ENCODE measurements at regions not wholly inside any gene's neighbourhood (a gene's known extent, or its start where the extent isn't known, plus 50 kb on each side); places are given as distances from the start of the nearest gene placed in this dataset.
"Not testable (repeated sequence)": the region's sequence is repeated elsewhere in the genome, so short reads cannot be mapped to it uniquely, and the experiment has no call there.

DNA sequence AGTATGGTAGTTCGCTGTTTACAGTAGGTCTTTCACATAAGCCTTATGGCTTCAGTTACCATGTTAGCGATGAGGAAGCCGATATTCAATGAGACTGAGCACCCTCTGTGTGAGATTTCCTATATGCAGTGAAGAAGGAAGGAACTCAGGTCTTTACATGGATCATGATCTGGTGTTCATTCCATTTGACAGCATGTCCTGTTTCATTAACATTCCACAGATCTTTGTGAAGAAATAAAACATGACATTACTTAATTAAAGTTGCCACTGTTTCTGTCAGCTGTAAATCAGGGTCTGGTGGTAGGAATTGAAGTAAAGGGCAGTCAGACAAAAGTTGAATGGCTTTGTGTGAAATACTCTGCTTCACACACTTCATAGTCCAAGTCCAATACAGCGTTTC is 768.6 kb downstream of the ZPLD1 start:
- H3K9ac ChIP-seq (ENCODE audit: low read length in 2 of 2), result no peak overlapping the region
- no peaks in the 10 kb centered on the region for H3K4me1 ChIP-seq (ENCODE audit: control insufficient read depth, insufficient read depth, low read length)
- no peak overlapping the region for H3K4me3 ChIP-seq (ENCODE audit: low read length in 2 of 2)
- no peak overlapping the region for H3K27ac ChIP-seq (ENCODE audit: low read length)
- no peaks in the 10 kb centered on the region for H3K36me3 ChIP-seq (ENCODE audit: control insufficient read depth in 2 of 2, insufficient read depth in 2 of 2, low read length in 2 of 2)
- no peaks in the 10 kb centered on the region for H3K27me3 ChIP-seq (ENCODE audit: control insufficient read depth in 1 of 2, insufficient read depth in 2 of 2, low read length in 2 of 2)
- no peaks in the 10 kb centered on the region for H3K9me3 ChIP-seq (ENCODE audit: control insufficient read depth in 2 of 2, low read length in 2 of 2)

DNA sequence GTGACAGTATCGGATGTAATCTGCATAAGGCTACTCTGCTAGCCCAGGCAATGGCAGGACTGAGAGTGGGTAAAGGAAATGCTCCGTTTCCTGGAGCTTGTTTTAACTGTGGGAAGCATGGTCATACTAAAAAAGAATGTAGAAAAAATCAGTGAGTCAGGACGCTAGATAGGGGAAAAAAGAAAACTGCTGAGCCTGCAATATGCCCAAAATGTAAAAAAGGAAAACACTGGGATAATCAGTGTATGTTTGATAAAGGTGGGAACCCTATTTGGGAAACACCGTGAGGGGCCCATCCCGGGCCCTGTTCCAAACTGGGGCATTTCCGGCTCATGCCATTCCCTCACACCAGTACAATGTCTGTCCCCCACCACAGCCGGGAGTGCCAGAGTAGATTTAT is 775.8 kb downstream of the ZPLD1 start:
- no peak overlapping the region for H3K4me3 ChIP-seq (ENCODE audit: low read length in 2 of 2)
- no peaks in the 10 kb centered on the region for H3K27me3 ChIP-seq (ENCODE audit: control insufficient read depth in 1 of 2, insufficient read depth in 2 of 2, low read length in 2 of 2)
- H3K36me3 ChIP-seq (ENCODE audit: control insufficient read depth in 2 of 2, insufficient read depth in 2 of 2, low read length in 2 of 2), result no peaks in the 10 kb centered on the region

DNA sequence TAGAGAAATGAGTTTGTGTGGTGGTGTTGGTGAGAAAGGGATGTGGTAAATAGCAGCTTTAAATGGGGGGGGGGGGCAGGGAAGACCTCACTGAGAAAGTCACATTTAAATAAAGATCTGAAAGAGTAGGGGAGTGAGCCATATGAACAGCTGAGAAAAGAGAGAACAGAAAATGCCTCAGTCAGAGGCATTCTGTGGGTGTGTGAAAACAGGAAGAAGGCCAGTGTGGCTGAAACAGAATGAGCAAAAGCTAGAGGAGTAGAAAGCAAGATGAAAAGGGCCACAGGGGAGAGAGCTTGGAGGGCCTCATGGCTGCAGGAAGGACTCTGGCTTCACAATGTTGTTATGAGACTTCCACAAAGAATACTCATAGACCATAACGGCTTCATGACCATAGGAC is 783.3 kb downstream of the ZPLD1 start:
- Histone ChIP-seq H3K27ac (ENCODE audit: low read length) (no peak overlapping the region), H3K36me3 (ENCODE audit: control insufficient read depth in 2 of 2, insufficient read depth in 2 of 2, low read length in 2 of 2) (no peaks in the 10 kb centered on the region), H3K4me3 (ENCODE audit: low read length in 2 of 2) (no peak overlapping the region), H3K9ac (ENCODE audit: low read length in 2 of 2) (no peak overlapping the region), H3K4me1 (ENCODE audit: control insufficient read depth, insufficient read depth, low read length) (no peaks in the 10 kb centered on the region), H3K9me3 (ENCODE audit: control insufficient read depth in 2 of 2, low read length in 2 of 2) (no peaks in the 10 kb centered on the region), H3K27me3 (ENCODE audit: control insufficient read depth in 1 of 2, insufficient read depth in 2 of 2, low read length in 2 of 2) (no peaks in the 10 kb centered on the region)

More for the DNA sequence above, 775.8 kb downstream of the ZPLD1 start:
- Histone ChIP-seq H3K27ac (ENCODE audit: low read length) (no peak overlapping the region), H3K4me1 (ENCODE audit: control insufficient read depth, insufficient read depth, low read length) (no peaks in the 10 kb centered on the region), H3K9me3 (ENCODE audit: control insufficient read depth in 2 of 2, low read length in 2 of 2) (no peaks in the 10 kb centered on the region), H3K9ac (ENCODE audit: low read length in 2 of 2) (no peak overlapping the region)

DNA sequence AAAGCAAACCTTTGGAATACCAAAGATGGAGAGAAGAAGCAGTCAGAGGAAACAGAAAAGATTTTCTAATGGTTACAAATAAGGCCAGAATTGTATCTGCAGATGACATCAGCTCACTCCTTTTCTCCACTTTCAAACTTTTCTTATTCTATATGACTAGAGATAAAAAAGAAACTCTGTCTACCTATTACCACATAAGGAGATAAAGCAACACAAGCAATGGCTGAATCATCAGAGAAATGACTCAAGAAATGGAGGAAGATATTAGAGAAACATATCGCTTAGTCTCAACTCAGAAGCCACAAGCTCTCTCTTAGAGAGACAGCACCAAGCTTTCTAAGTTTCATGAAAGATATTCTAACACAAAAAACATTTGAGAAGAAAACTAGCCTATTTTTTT is 784.0 kb downstream of the ZPLD1 start:
- Histone ChIP-seq H3K27me3 (ENCODE audit: control insufficient read depth in 1 of 2, insufficient read depth in 2 of 2, low read length in 2 of 2) (no peaks in the 10 kb centered on the region), H3K4me1 (ENCODE audit: control insufficient read depth, insufficient read depth, low read length) (no peaks in the 10 kb centered on the region), H3K36me3 (ENCODE audit: control insufficient read depth in 2 of 2, insufficient read depth in 2 of 2, low read length in 2 of 2) (no peaks in the 10 kb centered on the region), H3K9ac (ENCODE audit: low read length in 2 of 2) (no peak overlapping the region), H3K4me3 (ENCODE audit: low read length in 2 of 2) (no peak overlapping the region), H3K9me3 (ENCODE audit: control insufficient read depth in 2 of 2, low read length in 2 of 2) (no peaks in the 10 kb centered on the region), H3K27ac (ENCODE audit: low read length) (no peak overlapping the region)

DNA sequence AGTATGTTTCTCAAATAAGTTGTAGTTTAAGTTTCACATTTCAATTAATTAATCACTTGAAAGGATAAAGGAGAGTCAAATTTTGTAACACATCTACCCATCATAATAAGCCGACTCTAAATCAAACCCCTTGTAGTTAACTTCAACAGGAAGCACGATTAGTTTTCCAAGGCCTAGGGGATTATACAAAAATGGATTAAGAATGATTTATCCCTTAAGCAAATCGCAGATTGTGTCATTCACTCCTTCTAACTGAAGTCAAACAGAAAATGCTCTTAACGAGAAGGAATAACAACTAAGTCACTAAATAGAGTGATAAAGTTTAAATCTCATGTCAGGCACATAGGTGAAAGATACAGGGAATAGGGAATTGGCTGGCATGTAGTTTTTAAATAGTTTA is 792.8 kb downstream of the ZPLD1 start:
- H3K9ac ChIP-seq (ENCODE audit: low read length in 2 of 2), result no peak overlapping the region

DNA sequence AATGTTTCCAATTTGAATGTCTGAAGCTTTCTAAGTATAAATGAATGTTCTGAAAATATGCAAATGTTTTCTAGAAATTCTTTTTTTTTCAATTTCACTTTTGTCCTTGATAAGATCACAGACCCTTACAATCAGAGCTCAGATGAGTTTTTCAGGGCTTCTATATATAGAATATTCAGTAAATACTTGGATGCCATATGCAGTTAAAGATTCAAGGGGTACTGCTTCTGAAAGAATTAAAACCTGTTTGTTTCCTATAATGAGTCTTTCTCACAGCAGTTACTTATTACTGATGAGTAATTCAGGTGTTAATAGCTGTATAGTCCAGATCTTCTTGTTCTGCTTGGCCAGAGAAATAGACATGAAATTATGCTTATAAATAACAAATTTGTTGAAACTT is 812.6 kb downstream of the ZPLD1 start:
- H3K36me3 ChIP-seq (ENCODE audit: control insufficient read depth in 2 of 2, insufficient read depth in 2 of 2, low read length in 2 of 2), result no peaks in the 10 kb centered on the region
- H3K9me3 ChIP-seq (ENCODE audit: control insufficient read depth in 2 of 2, low read length in 2 of 2), result no peaks in the 10 kb centered on the region
- no peak overlapping the region for H3K27ac ChIP-seq (ENCODE audit: low read length)
- H3K9ac ChIP-seq (ENCODE audit: low read length in 2 of 2), result no peak overlapping the region
- H3K27me3 ChIP-seq (ENCODE audit: control insufficient read depth in 1 of 2, insufficient read depth in 2 of 2, low read length in 2 of 2), result no peaks in the 10 kb centered on the region
- H3K4me3 ChIP-seq (ENCODE audit: low read length in 2 of 2), result no peak overlapping the region
- no peaks in the 10 kb centered on the region for H3K4me1 ChIP-seq (ENCODE audit: control insufficient read depth, insufficient read depth, low read length)

More for the DNA sequence above, 792.8 kb downstream of the ZPLD1 start:
- Histone ChIP-seq H3K4me3 (ENCODE audit: low read length in 2 of 2) (no peak overlapping the region), H3K27me3 (ENCODE audit: control insufficient read depth in 1 of 2, insufficient read depth in 2 of 2, low read length in 2 of 2) (no peaks in the 10 kb centered on the region), H3K36me3 (ENCODE audit: control insufficient read depth in 2 of 2, insufficient read depth in 2 of 2, low read length in 2 of 2) (no peaks in the 10 kb centered on the region), H3K27ac (ENCODE audit: low read length) (no peak overlapping the region), H3K9me3 (ENCODE audit: control insufficient read depth in 2 of 2, low read length in 2 of 2) (no peaks in the 10 kb centered on the region), H3K4me1 (ENCODE audit: control insufficient read depth, insufficient read depth, low read length) (no peaks in the 10 kb centered on the region)

DNA sequence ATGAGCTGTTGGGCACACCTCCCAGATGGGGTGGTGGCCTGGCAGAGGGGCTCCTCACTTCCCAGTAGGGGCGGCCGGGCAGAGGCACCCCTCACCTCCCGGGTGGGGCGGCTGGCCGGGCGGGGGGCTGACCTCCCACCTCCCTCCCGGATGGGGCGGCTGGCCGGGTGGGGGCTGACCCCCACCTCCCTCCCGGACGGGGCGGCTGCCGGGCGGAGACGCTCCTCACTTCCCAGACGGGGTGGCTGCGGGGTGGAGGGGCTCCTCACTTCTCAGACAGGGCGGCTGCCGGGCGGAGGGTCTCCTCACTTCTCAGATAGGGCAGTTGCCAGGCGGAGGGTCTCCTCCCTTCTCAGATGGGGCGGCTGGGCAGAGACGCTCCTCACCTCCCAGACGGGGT is 820.0 kb downstream of the ZPLD1 start:
- not testable (repeated sequence) for H3K27me3 ChIP-seq (ENCODE audit: control insufficient read depth in 1 of 2, insufficient read depth in 2 of 2, low read length in 2 of 2); H3K4me1 ChIP-seq (ENCODE audit: control insufficient read depth, insufficient read depth, low read length); H3K9me3 ChIP-seq (ENCODE audit: control insufficient read depth in 2 of 2, low read length in 2 of 2); H3K36me3 ChIP-seq (ENCODE audit: control insufficient read depth in 2 of 2, insufficient read depth in 2 of 2, low read length in 2 of 2); H3K4me3 ChIP-seq (ENCODE audit: low read length in 2 of 2); H3K27ac ChIP-seq (ENCODE audit: low read length); H3K9ac ChIP-seq (ENCODE audit: low read length in 2 of 2)

DNA sequence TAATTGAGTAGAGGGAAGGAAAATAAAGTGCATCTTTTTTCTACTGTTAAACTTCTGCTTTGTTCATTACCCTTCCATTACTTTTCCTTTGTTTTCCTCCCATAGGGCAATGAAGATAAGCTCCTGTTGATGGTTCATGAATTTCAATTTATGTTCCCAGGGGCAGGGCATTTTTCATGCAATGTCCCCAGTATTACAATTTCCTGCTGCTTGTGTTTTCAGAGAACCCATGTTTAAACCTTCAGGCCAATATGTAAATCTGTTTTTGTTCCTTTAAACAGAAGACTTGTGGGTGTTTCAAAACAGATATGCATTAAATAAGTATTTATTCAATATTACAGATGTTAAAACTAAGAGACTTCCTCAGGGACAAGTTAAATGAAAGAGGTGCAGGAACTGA is 834.5 kb downstream of the ZPLD1 start:
- H3K27me3 ChIP-seq (ENCODE audit: control insufficient read depth in 1 of 2, insufficient read depth in 2 of 2, low read length in 2 of 2), result no peaks in the 10 kb centered on the region
- no peak overlapping the region for H3K9ac ChIP-seq (ENCODE audit: low read length in 2 of 2)
- no peaks in the 10 kb centered on the region for H3K4me1 ChIP-seq (ENCODE audit: control insufficient read depth, insufficient read depth, low read length)
- H3K9me3 ChIP-seq (ENCODE audit: control insufficient read depth in 2 of 2, low read length in 2 of 2), result no peaks in the 10 kb centered on the region
- H3K36me3 ChIP-seq (ENCODE audit: control insufficient read depth in 2 of 2, insufficient read depth in 2 of 2, low read length in 2 of 2), result no peaks in the 10 kb centered on the region
- no peak overlapping the region for H3K4me3 ChIP-seq (ENCODE audit: low read length in 2 of 2)
- H3K27ac ChIP-seq (ENCODE audit: low read length), result no peak overlapping the region

DNA sequence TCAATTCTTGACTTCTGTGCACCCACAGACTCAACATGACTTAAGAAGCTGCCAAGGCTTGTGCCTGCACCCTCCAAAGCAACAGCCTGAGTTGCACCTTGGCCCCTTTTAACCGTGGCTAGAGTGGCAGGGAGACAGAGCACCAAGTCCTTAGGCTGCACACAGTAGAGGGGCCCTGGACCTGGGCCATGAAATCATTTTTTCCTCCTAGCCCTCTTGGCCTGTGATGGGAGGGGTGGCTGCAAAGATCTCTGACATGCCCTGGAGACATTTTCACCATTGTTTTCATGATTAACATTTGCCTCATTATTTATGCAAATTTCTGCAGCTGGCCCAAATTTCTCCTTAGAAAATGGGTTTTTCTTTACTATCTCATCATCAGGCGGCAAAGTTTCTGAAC is 836.8 kb downstream of the ZPLD1 start:
- Histone ChIP-seq H3K36me3 (ENCODE audit: control insufficient read depth in 2 of 2, insufficient read depth in 2 of 2, low read length in 2 of 2) (no peaks in the 10 kb centered on the region), H3K4me3 (ENCODE audit: low read length in 2 of 2) (no peak overlapping the region), H3K27ac (ENCODE audit: low read length) (no peak overlapping the region), H3K9ac (ENCODE audit: low read length in 2 of 2) (no peak overlapping the region), H3K9me3 (ENCODE audit: control insufficient read depth in 2 of 2, low read length in 2 of 2) (no peaks in the 10 kb centered on the region), H3K4me1 (ENCODE audit: control insufficient read depth, insufficient read depth, low read length) (no peaks in the 10 kb centered on the region), H3K27me3 (ENCODE audit: control insufficient read depth in 1 of 2, insufficient read depth in 2 of 2, low read length in 2 of 2) (no peaks in the 10 kb centered on the region)

DNA sequence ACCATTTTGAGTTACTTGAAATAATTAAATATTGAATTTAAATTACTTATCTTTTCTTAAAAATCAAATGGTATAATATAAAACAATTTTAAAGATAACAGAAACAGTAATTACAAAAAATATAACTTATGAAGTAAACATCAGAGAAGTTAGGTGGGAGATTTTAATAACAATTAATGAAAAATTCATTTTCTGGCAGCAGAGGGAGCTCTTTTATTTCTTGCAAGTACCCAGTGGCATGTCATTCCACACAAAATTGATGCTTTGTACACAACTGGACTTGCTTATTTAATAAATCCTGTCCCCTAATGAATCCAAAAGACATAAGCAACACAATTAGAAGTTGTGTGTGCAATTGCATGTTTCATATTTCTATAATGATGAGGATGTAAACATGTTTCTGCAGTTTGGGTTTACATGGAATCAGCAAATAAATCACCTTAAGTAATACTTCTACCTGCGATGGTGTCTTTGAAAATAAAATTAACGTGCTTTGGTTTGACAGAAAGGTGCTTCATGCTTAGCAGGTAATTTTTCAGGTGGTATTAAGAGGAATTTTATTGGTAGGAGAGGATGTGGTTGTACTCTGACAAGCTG is 861.3 kb downstream of the ZPLD1 start:
- no peaks in the 10 kb centered on the region for H3K27me3 ChIP-seq (ENCODE audit: control insufficient read depth in 1 of 2, insufficient read depth in 2 of 2, low read length in 2 of 2)
- H3K9ac ChIP-seq (ENCODE audit: low read length in 2 of 2), result no peak overlapping the region
- H3K4me3 ChIP-seq (ENCODE audit: low read length in 2 of 2), result no peak overlapping the region
- H3K4me1 ChIP-seq (ENCODE audit: control insufficient read depth, insufficient read depth, low read length), result no peaks in the 10 kb centered on the region
- H3K9me3 ChIP-seq (ENCODE audit: control insufficient read depth in 2 of 2, low read length in 2 of 2), result no peaks in the 10 kb centered on the region
- H3K27ac ChIP-seq (ENCODE audit: low read length), result no peak overlapping the region
- H3K36me3 ChIP-seq (ENCODE audit: control insufficient read depth in 2 of 2, insufficient read depth in 2 of 2, low read length in 2 of 2), result no peaks in the 10 kb centered on the region

DNA sequence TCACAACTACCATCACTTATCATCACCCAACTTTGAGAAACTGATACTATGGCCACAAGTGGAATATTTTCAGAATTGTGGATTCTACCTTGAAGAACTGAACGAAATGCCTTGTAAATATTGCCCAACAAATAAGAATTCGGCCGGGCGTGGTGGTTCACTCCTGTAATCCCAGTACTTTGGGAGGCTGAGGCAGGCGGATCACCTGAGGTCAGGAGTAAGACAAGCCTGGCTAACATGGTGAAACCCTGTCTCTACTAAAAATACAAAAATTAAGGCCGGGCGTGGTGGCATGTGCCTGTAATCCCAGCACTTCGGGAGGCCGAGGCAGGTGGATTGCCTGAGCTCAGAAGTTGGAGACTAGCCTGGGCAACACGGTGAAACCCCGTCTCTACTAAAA is 862.7 kb downstream of the ZPLD1 start:
- H3K4me1 ChIP-seq (ENCODE audit: control insufficient read depth, insufficient read depth, low read length); H3K9ac ChIP-seq (ENCODE audit: low read length in 2 of 2); H3K27me3 ChIP-seq (ENCODE audit: control insufficient read depth in 1 of 2, insufficient read depth in 2 of 2, low read length in 2 of 2); H3K27ac ChIP-seq (ENCODE audit: low read length); H3K9me3 ChIP-seq (ENCODE audit: control insufficient read depth in 2 of 2, low read length in 2 of 2); H3K4me3 ChIP-seq (ENCODE audit: low read length in 2 of 2); H3K36me3 ChIP-seq (ENCODE audit: control insufficient read depth in 2 of 2, insufficient read depth in 2 of 2, low read length in 2 of 2): not testable (repeated sequence)
